Fibroblast of mammary gland (primary cell): ENCODE measurements at regions not wholly inside any gene's neighbourhood (a gene's known extent, or its start where the extent isn't known, plus 50 kb on each side); places are given as distances from the start of the nearest gene placed in this dataset.
A peak's percentile ranks its signal among the peaks of the same experiment; 100 is the strongest.
"Not testable (repeated sequence)": the region's sequence is repeated elsewhere in the genome, so short reads cannot be mapped to it uniquely, and the experiment has no call there.

Experiments used
- DNase-seq: peaks from one replicate; pipeline ENCODE4 v3.0.0-alpha.2; 2010; ENCODE audit warnings: low read depth
- H3K4me3 ChIP-seq: 2 replicates; pipeline ENCODE4 v1.5.1; 2011; ENCODE audit warnings: low read depth, mild to moderate bottlenecking, low read length, moderate library complexity; ENCODE audit not compliant: control insufficient read depth
- CTCF ChIP-seq: conservative IDR thresholded peaks from 2 replicates; pipeline ENCODE4 v1.5.1; 2011; ENCODE audit warnings: low read depth, low read length, inconsistent platforms; ENCODE audit not compliant: control insufficient read depth, insufficient read depth

- no peak for TF ChIP-seq CTCF
- H3K4me3 ChIP-seq, result no peak overlapping the region
- no peak for DNase-seq
Measured at GRCh38 chr2:209308415-209308814, 115.4 kb upstream of the MAP2 start.

DNA sequence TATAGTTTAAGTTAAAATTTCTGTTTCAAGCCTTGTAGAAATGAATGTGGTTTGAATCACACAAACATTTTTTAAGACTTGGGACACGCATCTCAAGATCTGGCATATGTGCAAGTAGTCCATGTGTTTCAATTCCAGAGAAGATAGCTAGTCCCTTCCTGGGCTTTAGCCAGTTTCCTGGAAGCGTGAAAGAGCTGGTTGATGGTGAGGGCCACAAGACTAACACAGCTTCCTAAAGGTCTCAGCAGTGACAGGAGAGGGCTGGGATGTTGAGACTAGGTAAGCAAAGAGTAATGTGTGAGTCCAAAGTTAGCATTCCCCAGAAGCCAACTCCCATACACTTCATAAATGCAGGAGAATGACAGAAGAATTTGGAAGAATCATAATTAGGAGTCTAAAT is 111.9 kb upstream of the MAP2 start:
- TF ChIP-seq CTCF, result no peak
- no peak overlapping the region for H3K4me3 ChIP-seq
- DNase-seq, result no peak

DNA sequence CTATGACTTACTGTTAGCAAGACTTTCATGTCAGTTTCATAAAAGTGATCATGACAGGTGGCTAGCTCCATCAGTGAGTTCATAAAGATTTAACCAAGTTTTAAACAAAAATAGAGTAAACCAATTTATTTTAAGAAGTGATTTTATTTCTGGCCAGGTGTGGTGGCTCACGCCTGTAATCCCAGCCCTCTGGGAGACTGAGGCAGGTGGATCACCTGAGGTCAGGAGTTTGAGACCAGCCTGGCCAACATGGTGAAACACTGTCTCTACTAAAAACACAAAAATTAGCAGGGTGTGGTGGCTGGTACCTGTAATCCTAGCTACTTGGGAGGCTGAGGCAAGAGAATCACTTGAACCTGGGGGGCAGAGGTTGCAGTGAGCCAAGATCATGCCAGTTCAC is 111.4 kb upstream of the MAP2 start:
- DNase-seq, H3K4me3 ChIP-seq: not testable (repeated sequence)

DNA sequence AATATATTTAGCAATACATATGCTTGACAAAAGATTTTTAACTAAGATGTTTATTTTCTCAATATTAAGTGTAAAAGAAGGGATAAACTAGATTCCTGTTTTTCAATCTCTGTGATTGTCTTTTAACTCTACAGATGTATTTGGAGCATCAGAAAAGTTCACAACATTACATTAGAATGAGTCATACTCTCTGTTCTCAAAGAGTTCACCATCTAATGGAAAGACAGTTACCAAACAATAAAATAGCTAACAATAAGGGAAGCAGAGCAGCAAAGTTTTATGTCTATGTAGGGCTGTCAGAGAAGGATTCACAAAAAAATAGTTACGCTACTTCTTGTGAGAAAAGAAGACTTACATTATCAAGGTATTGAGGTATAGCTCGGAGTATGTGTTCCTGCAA is 109.2 kb upstream of the MAP2 start:
- TF ChIP-seq CTCF, result no peak
- no peak overlapping the region for H3K4me3 ChIP-seq
- peak; percentile 6 for DNase-seq

GRCh38 chr2:209316141-209316540 is 107.7 kb upstream of the MAP2 start:
- no peak overlapping the region for H3K4me3 ChIP-seq
- no peak for TF ChIP-seq CTCF
- DNase-seq, result no peak

GRCh38 chr2:209321076-209321475 is 102.8 kb upstream of the MAP2 start:
- peak; percentile 49 for DNase-seq
- TF ChIP-seq CTCF, result no peak
- no peak overlapping the region for H3K4me3 ChIP-seq

DNA sequence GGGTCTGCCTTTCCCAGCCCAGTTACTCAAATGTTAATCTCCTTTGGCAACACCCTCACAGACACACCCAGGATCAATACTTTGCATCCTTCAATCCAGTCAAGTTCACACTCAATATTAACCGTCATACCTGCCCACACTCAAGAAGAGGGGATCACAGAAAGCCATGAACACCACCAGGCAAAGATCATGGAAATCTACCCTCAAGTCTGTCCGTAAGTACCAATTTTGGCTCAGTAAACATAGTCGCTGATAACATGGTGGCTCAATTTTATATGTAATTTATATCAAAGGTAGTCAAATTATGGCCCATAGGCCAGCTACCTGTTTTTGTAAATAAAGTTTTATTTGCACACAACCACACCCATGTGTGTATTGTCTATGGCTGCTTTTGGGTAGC is 102.3 kb upstream of the MAP2 start:
- no peak for DNase-seq
- no peak for TF ChIP-seq CTCF
- H3K4me3 ChIP-seq, result no peak overlapping the region
